CD14-positive monocyte (primary cell): ENCODE measurements at regions not wholly inside any gene's neighbourhood (a gene's known extent, or its start where the extent isn't known, plus 50 kb on each side); places are given as distances from the start of the nearest gene placed in this dataset.

Source experiments
- DNase-seq, 3 donors: peaks; one replicate each; pipeline ENCODE4 v3.0.0-alpha.2; 2011 to 2022
- H2AFZ ChIP-seq: 2 replicates; pipeline ENCODE4 v1.6.0; 2012; ENCODE audit warnings: mild to moderate bottlenecking, low read depth, low read length, inconsistent platforms; ENCODE audit not compliant: insufficient read depth, poor library complexity, severe bottlenecking
- H3K27ac ChIP-seq, 2 donors: 1 replicate in 1 of 2; 2 replicates in 1 of 2; pipeline ENCODE4 v1.5.1; 2012 to 2013; ENCODE audit warnings: low read length in 2 of 2, control low read depth in 1 of 2, inconsistent platforms in 1 of 2, low read depth in 1 of 2, mild to moderate bottlenecking in 1 of 2
- H3K27me3 ChIP-seq, 2 donors: one replicate each; pipeline versions ENCODE4 v1.6.0 to v1.6.1; 2011 to 2013; ENCODE audit warnings: low read length in 2 of 2; ENCODE audit not compliant: control insufficient read depth in 2 of 2, insufficient read depth in 2 of 2
- H3K36me3 ChIP-seq, 2 donors: replicated peaks in 1 of 2; 1 replicate in 1 of 2; 2 replicates in 1 of 2; pipeline versions ENCODE4 v1.5.1 to v1.6.1; 2012 to 2013; ENCODE audit warnings: low read length in 2 of 2, control low read depth in 1 of 2, inconsistent platforms in 1 of 2, mild to moderate bottlenecking in 1 of 2; ENCODE audit not compliant: insufficient read depth in 2 of 2, control insufficient read depth in 1 of 2
- H3K4me1 ChIP-seq, 2 donors: 1 replicate in 1 of 2; 2 replicates in 1 of 2; pipeline versions ENCODE4 v1.5.1 to v1.6.1; 2012 to 2013; ENCODE audit warnings: low read length in 2 of 2, control low read depth in 1 of 2, inconsistent platforms in 1 of 2, mild to moderate bottlenecking in 1 of 2, moderate library complexity in 1 of 2; ENCODE audit not compliant: insufficient read depth in 2 of 2, control insufficient read depth in 1 of 2
- H3K4me2 ChIP-seq: replicated peaks from 2 replicates; pipeline ENCODE3; 2012; ENCODE audit warnings: low read length, moderate library complexity, mild to moderate bottlenecking; ENCODE audit not compliant: poor library complexity, severe bottlenecking; ENCODE audit errors: extremely low read depth
- H3K4me3 ChIP-seq, 3 experiments: fragments of 200-600 bp in 1 of 3; sonication (generic) in 1 of 3; replicated peaks in 1 of 3; 1 replicate in 2 of 3; 2 replicates in 1 of 3; pipeline ENCODE4 v1.5.1; 2011 to 2013; ENCODE audit warnings: low read length in 3 of 3, mild to moderate bottlenecking in 3 of 3, control low read depth in 2 of 3, low read depth in 2 of 3, inconsistent platforms in 1 of 3, moderate library complexity in 1 of 3
- H3K79me2 ChIP-seq: 2 replicates; pipeline ENCODE4 v1.6.0; 2012; ENCODE audit warnings: mild to moderate bottlenecking, control low read depth, inconsistent platforms, low read length, moderate library complexity; ENCODE audit not compliant: insufficient read depth
- H3K9ac ChIP-seq: 2 replicates; pipeline ENCODE4 v1.6.0; 2017; ENCODE audit warnings: low read length, mild to moderate bottlenecking; ENCODE audit not compliant: insufficient read depth, poor library complexity, severe bottlenecking
- H3K9me3 ChIP-seq, 2 donors: replicated peaks in 1 of 2; 1 replicate in 1 of 2; 2 replicates in 1 of 2; pipeline versions ENCODE4 v1.5.1 to v1.6.1; 2012 to 2013; ENCODE audit warnings: low read length in 2 of 2, control low read depth in 1 of 2; ENCODE audit not compliant: control insufficient read depth in 1 of 2, insufficient read depth in 1 of 2
- H4K20me1 ChIP-seq: 2 replicates; pipeline ENCODE4 v1.6.0; 2012; ENCODE audit warnings: mild to moderate bottlenecking, low read length, control low read depth, moderate library complexity; ENCODE audit not compliant: insufficient read depth
- H3K27ac Mint-ChIP-seq, 7 donors: one replicate each; pipeline ENCODE4 v1.8.0; 2020; ENCODE audit warnings: mild to moderate bottlenecking in 7 of 7, mixed read lengths in 7 of 7, moderate library complexity in 6 of 7, inconsistent platforms in 2 of 7
- H3K27me3 Mint-ChIP-seq, 3 donors: one replicate each; pipeline ENCODE4 v1.8.0; 2021 to 2022; ENCODE audit warnings: low read depth in 3 of 3, mild to moderate bottlenecking in 3 of 3, mixed read lengths in 3 of 3, moderate library complexity in 3 of 3, inconsistent platforms in 1 of 3
- H3K36me3 Mint-ChIP-seq, 2 donors: one replicate each; pipeline ENCODE4 v1.8.0; 2020; ENCODE audit warnings: mixed read lengths in 2 of 2, inconsistent platforms in 1 of 2, mild to moderate bottlenecking in 1 of 2
- H3K4me1 Mint-ChIP-seq: one replicate; pipeline ENCODE4 v1.8.0; 2020; ENCODE audit warnings: mild to moderate bottlenecking, mixed read lengths
- H3K4me3 Mint-ChIP-seq, 2 donors: one replicate each; pipeline ENCODE4 v1.8.0; 2020; ENCODE audit warnings: mild to moderate bottlenecking in 2 of 2, mixed read lengths in 2 of 2, moderate library complexity in 1 of 2
- H3K9me3 Mint-ChIP-seq, 7 donors: one replicate each; pipeline ENCODE4 v1.8.0; 2020 to 2022; ENCODE audit warnings: mixed read lengths in 7 of 7, mild to moderate bottlenecking in 6 of 7, moderate library complexity in 6 of 7, inconsistent platforms in 2 of 7
- WGBS: methylation state at CpG from one replicate; pipeline ENCODE4 v1.1.5; 2013; ENCODE audit warnings: missing lambda C conversion rate; ENCODE audit not compliant: insufficient coverage; 5-methylcytosine and 5-hydroxymethylcytosine counted together
- intact Hi-C, 2 donors: fragments of 100-400 bp; cut with micrococcal nuclease; formaldehyde crosslinking; loops; one replicate each; pipeline versions ENCODE4 v1.15.0 to v1.15.1; 2023
- TF ChIP-seq, protein P1 (sequence below): fragments of 200-600 bp; IDR thresholded peaks from one replicate; pipeline ENCODE4 v1.8.0; 2022; ENCODE audit warnings: antibody characterized with exemption, mild to moderate bottlenecking

DNA sequence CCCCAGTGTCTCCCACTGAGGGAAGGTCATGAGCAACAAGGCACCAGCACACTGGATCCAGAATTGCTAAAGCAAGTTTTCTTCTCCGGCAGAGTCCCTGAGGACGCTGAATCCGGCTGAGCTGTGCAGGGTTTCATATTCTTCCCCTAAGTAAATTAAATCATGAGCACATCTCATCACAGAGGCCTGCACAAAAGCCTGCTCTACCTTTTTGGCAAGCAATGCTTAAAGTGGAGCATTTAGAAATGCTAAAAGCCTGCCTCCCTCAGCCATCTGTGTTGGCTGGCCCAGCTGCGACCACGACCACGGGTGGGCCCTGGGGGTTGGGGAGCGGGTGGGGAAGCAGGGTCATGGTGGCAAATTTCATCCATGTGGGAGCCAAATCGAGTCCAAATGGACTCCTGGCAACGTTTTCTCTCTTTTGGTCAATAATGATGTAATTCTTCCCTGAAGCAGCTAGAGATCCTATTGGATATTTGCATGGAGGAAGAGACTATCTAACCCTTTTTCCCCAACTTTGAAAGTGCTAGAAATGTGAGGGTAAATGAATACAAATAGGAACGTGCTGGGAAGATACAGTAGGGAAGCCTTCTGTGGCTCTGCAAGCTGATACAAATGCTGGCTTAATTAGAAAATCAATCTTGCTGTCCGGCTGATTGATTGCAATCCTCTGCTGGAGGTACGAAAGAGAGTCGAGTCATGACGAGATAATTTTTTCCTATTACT lies 532.8 kb upstream of the TBL1XR1 start:
- Histone ChIP-seq H3K36me3 (no peaks in the 10 kb centered on the region), H3K9me3 (peaks cover 0 to 2% of the 10 kb centered on the region in 2 donors), H4K20me1 (no peaks in the 10 kb centered on the region), H3K27ac (no peak overlapping the region), H3K4me2 (no peak overlapping the region), H3K4me1 (peaks cover 20 to 21% of the 10 kb centered on the region in 2 donors), H3K9ac (no peak overlapping the region), H3K4me3 (no peak overlapping the region), H2AFZ (peak overlapping the region; percentile 27), H3K79me2 (no peaks in the 10 kb centered on the region), H3K27me3 (no peaks in the 10 kb centered on the region)
- intact Hi-C loops: no loop called here
- H3K4me3 Mint-ChIP-seq: no peak overlapping the region
- WGBS: 86% methylated on average over 1 of the region's 14 CpGs
- H3K27me3 Mint-ChIP-seq: no peaks in the 10 kb centered on the region
- no peak overlapping the region for H3K27ac Mint-ChIP-seq
- peaks cover 0 to 9% (median 5%) of the 10 kb centered on the region in 7 donors for H3K9me3 Mint-ChIP-seq
- TF ChIP-seq, protein P1, sequence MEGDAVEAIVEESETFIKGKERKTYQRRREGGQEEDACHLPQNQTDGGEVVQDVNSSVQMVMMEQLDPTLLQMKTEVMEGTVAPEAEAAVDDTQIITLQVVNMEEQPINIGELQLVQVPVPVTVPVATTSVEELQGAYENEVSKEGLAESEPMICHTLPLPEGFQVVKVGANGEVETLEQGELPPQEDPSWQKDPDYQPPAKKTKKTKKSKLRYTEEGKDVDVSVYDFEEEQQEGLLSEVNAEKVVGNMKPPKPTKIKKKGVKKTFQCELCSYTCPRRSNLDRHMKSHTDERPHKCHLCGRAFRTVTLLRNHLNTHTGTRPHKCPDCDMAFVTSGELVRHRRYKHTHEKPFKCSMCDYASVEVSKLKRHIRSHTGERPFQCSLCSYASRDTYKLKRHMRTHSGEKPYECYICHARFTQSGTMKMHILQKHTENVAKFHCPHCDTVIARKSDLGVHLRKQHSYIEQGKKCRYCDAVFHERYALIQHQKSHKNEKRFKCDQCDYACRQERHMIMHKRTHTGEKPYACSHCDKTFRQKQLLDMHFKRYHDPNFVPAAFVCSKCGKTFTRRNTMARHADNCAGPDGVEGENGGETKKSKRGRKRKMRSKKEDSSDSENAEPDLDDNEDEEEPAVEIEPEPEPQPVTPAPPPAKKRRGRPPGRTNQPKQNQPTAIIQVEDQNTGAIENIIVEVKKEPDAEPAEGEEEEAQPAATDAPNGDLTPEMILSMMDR: no peak
- H3K36me3 Mint-ChIP-seq: peaks cover 3 to 4% of the 10 kb centered on the region in 2 donors
- peaks cover 38% of the 10 kb centered on the region for H3K4me1 Mint-ChIP-seq
- no peak for DNase-seq

DNA sequence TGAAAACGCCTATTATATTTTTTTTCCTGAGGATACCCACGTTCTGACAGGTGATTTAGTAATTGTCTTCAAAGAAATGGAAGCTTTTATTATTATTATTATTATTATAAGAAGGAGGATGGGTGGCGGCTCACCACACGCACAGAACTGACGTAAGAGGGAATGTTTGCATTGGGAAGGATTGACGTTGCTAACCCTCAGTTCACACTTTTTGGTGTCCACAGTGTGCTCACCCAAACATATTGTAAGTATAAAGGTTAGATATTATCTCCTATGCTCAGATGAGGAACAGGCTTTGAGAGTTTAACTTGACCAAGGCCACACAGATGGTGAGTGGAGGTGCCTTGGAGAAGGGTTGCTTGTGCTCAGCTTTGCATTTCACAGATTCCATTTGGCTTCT lies 533.5 kb upstream of the TBL1XR1 start:
- peaks cover 13 to 14% of the 10 kb centered on the region in 2 donors for H3K4me1 ChIP-seq
- Mint-ChIP-seq H3K27ac (no peak overlapping the region), H3K9me3 (peaks cover 0 to 9% (median 5%) of the 10 kb centered on the region in 7 donors), H3K36me3 (peaks cover 3 to 4% of the 10 kb centered on the region in 2 donors), H3K4me3 (no peak overlapping the region), H3K4me1 (peaks cover 31% of the 10 kb centered on the region), H3K27me3 (no peaks in the 10 kb centered on the region)
- intact Hi-C loops: no loop called here
- H4K20me1 ChIP-seq: no peaks in the 10 kb centered on the region
- no peak for DNase-seq
- no peak overlapping the region for H3K27ac ChIP-seq
- H3K9ac ChIP-seq: no peak overlapping the region
- H2AFZ ChIP-seq: no peak overlapping the region
- no peaks in the 10 kb centered on the region for H3K27me3 ChIP-seq
- peaks cover 0 to 2% of the 10 kb centered on the region in 2 donors for H3K9me3 ChIP-seq
- H3K79me2 ChIP-seq: no peaks in the 10 kb centered on the region
- no peaks in the 10 kb centered on the region for H3K36me3 ChIP-seq
- WGBS: no CpG with 5 or more reads among the region's 6 CpGs
- no peak overlapping the region for H3K4me3 ChIP-seq
- H3K4me2 ChIP-seq: no peak overlapping the region
- TF ChIP-seq, protein P1: no peak
